Caco-2 (cell line): ENCODE measurements at regions not wholly inside any gene's neighbourhood (a gene's known extent, or its start where the extent isn't known, plus 50 kb on each side); places are given as distances from the start of the nearest gene placed in this dataset.
A peak's percentile ranks its signal among the peaks of the same experiment; 100 is the strongest.

Experiments used
- BruUV-seq: library from RNA; stranded (reverse); fragments of 400-500 nt; replicated peaks from 2 replicates; lab custom pipeline; 2021; lab: Mats Ljungman, UMichigan
- CTCF ChIA-PET: fragments of 300-600 bp; sonication (Branson Sonifier 250); formaldehyde crosslinking; loops from one replicate; lab custom pipeline; 2022; ENCODE audit warnings: antibody characterized with exemption; lab: Charles Lee
- POLR2A ChIA-PET: fragments of 300-600 bp; sonication (Branson Sonifier 250); formaldehyde crosslinking; loops from one replicate; lab custom pipeline; 2022; ENCODE audit warnings: antibody characterized with exemption; lab: Charles Lee
- DNase-seq, 2 experiments: peaks; one replicate each; pipeline versions ENCODE4 v3.0.0 to v3.0.0-alpha.2; 2020 to 2022
- H3K27me3 ChIP-seq: replicated peaks from 2 replicates; pipeline ENCODE4 v1.6.0; 2011; ENCODE audit warnings: low read length; ENCODE audit not compliant: control insufficient read depth, insufficient read depth
- H3K36me3 ChIP-seq: 2 replicates; pipeline ENCODE4 v1.5.1; 2011; ENCODE audit warnings: low read length; ENCODE audit not compliant: control insufficient read depth, insufficient read depth
- H3K4me1 ChIP-seq: fragments of 250-450 bp; sonication (Bioruptor Pico); 2 replicates; pipeline ENCODE4 v1.5.1; 2020; ENCODE audit warnings: mild to moderate bottlenecking
- H3K4me3 ChIP-seq: 2 replicates; pipeline ENCODE4 v1.5.1; 2011; ENCODE audit warnings: low read depth, mild to moderate bottlenecking, control low read depth, low read length
- H3K9me3 ChIP-seq: fragments of 250-450 bp; sonication (Bioruptor Pico); 2 replicates; pipeline ENCODE4 v1.5.1; 2020; ENCODE audit warnings: mild to moderate bottlenecking, moderate library complexity
- H3K27ac Mint-ChIP-seq: one replicate; pipeline ENCODE4 v1.8.0; 2022; ENCODE audit warnings: mixed read lengths; ENCODE audit not compliant: unreplicated experiment
- H3K27me3 Mint-ChIP-seq: one replicate; pipeline ENCODE4 v1.8.0; 2022; ENCODE audit warnings: mixed read lengths; ENCODE audit not compliant: insufficient read depth, unreplicated experiment
- H3K36me3 Mint-ChIP-seq: one replicate; pipeline ENCODE4 v1.8.0; 2022; ENCODE audit warnings: mild to moderate bottlenecking, mixed read lengths; ENCODE audit not compliant: insufficient read depth, unreplicated experiment
- H3K4me1 Mint-ChIP-seq: one replicate; pipeline ENCODE4 v1.8.0; 2022; ENCODE audit warnings: low read depth, mixed read lengths; ENCODE audit not compliant: unreplicated experiment
- H3K4me3 Mint-ChIP-seq: one replicate; pipeline ENCODE4 v1.8.0; 2022; ENCODE audit warnings: mild to moderate bottlenecking, moderate library complexity, mixed read lengths; ENCODE audit not compliant: unreplicated experiment
- H3K9me3 Mint-ChIP-seq: one replicate; pipeline ENCODE4 v1.8.0; 2022; ENCODE audit warnings: mixed read lengths; ENCODE audit not compliant: unreplicated experiment
- intact Hi-C: fragments of 100-400 bp; cut with micrococcal nuclease; formaldehyde crosslinking; loops from one replicate; pipeline ENCODE4 v1.10.0; 2022; ENCODE audit not compliant: unreplicated experiment
- TF ChIP-seq, protein P1 (sequence below), 2 experiments: fragments of 200-600 bp in 1 of 2; IDR thresholded peaks; 1 replicate in 1 of 2; 2 replicates in 1 of 2; pipeline versions ENCODE4 v1.5.1 to v1.8.0; 2011 to 2022; ENCODE audit warnings: antibody characterized with exemption in 1 of 2, control low read depth in 1 of 2, inconsistent platforms in 1 of 2, low read depth in 1 of 2, low read length in 1 of 2, mild to moderate bottlenecking in 1 of 2, moderate library complexity in 1 of 2; ENCODE audit not compliant: insufficient read depth in 1 of 2, severe bottlenecking in 1 of 2, unreplicated experiment in 1 of 2

DNA sequence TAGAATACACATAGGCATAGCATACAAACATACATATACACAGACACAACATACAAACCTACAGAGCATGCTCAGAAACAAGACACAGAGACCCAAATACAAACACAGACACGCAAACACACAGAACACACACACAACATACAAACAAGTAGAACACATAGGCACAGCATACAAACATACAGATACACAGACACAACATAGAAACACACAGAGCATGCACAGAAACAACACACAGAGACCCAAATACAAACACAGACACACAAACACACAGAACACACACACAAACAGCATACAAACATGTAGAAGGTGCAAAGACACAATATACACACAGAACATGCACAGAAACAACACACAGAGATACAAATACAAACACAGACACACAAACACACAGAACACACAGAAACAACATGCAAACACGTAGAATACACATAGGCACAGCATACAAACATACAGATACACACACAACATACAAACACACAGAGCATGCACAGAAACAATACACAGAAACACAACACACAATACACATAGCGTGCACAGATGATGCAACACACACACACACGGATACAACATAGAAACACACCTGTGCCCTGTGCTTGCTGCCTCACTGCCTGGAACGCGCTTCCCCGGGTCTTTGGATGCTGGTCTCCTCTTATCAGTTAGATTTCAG is 469.0 kb upstream of the CDH4 start:
- TF ChIP-seq, protein P1, sequence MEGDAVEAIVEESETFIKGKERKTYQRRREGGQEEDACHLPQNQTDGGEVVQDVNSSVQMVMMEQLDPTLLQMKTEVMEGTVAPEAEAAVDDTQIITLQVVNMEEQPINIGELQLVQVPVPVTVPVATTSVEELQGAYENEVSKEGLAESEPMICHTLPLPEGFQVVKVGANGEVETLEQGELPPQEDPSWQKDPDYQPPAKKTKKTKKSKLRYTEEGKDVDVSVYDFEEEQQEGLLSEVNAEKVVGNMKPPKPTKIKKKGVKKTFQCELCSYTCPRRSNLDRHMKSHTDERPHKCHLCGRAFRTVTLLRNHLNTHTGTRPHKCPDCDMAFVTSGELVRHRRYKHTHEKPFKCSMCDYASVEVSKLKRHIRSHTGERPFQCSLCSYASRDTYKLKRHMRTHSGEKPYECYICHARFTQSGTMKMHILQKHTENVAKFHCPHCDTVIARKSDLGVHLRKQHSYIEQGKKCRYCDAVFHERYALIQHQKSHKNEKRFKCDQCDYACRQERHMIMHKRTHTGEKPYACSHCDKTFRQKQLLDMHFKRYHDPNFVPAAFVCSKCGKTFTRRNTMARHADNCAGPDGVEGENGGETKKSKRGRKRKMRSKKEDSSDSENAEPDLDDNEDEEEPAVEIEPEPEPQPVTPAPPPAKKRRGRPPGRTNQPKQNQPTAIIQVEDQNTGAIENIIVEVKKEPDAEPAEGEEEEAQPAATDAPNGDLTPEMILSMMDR (IDR thresholded peaks at IDR 0.05; ENCODE audit: insufficient read depth in 1 of 2, low read depth in 1 of 2, low read length in 1 of 2, severe bottlenecking in 1 of 2, unreplicated experiment in 1 of 2): no peak
- POLR2A ChIA-PET: no interaction called here
- H3K9me3 ChIP-seq: no peaks in the 10 kb centered on the region
- no peaks in the 10 kb centered on the region for H3K36me3 ChIP-seq
- DNase-seq: peak in 1 of 2 experiments; percentile 2
- BruUV-seq: no TSS peak
- H3K4me3 ChIP-seq: no peak overlapping the region
- no peak overlapping the region for H3K27ac Mint-ChIP-seq
- H3K4me3 Mint-ChIP-seq: no peak overlapping the region
- CTCF ChIA-PET: no interaction called here
- peaks cover 11% of the 10 kb centered on the region for H3K27me3 Mint-ChIP-seq
- no peaks in the 10 kb centered on the region for H3K9me3 Mint-ChIP-seq
- intact Hi-C loops: no loop called here
- H3K4me1 ChIP-seq: no peaks in the 10 kb centered on the region
- H3K27me3 ChIP-seq: no peaks in the 10 kb centered on the region
- no peaks in the 10 kb centered on the region for H3K36me3 Mint-ChIP-seq
- H3K4me1 Mint-ChIP-seq: no peaks in the 10 kb centered on the region

GRCh38 chr20:60785301-60785700 is 466.8 kb upstream of the CDH4 start:
- ChIA-PET CTCF (interaction anchor here (0.6 kb wide), 1 partner anchor 794 kb away, joined by 7 read pairs; no protein-coding TSS in a partner anchor), POLR2A (no interaction called here)
- Histone ChIP-seq H3K4me3 (no peak overlapping the region), H3K4me1 (no peaks in the 10 kb centered on the region), H3K9me3 (no peaks in the 10 kb centered on the region), H3K27me3 (no peaks in the 10 kb centered on the region), H3K36me3 (no peaks in the 10 kb centered on the region)
- TF ChIP-seq, protein P1 (IDR thresholded peaks at IDR 0.05; ENCODE audit: insufficient read depth in 1 of 2, low read depth in 1 of 2, low read length in 1 of 2, severe bottlenecking in 1 of 2, unreplicated experiment in 1 of 2): no peak
- Mint-ChIP-seq H3K9me3 (no peaks in the 10 kb centered on the region), H3K4me3 (no peak overlapping the region), H3K27me3 (peaks cover 15% of the 10 kb centered on the region), H3K27ac (no peak overlapping the region), H3K4me1 (no peaks in the 10 kb centered on the region), H3K36me3 (no peaks in the 10 kb centered on the region)
- DNase-seq: no peak
- no TSS peak for BruUV-seq
- intact Hi-C loops: no loop called here

DNA sequence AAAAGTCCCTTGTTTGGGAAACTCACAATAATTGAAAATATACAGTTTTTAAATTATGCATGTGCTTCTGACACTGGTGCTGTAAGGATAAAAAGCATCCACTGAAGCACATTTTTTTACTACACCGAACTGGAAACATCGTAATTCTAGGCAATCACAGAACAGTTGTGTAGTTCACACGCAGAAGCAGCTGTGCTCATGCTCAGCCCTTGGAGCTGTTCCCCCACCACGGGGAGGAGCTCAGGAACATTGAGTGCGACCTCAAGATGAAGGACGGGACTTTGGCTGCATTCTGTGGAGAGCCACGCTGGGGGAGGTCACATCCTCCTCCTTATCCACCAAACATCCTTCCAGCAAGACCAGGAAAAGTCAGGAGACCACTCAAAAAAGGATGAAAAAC is 466.3 kb upstream of the CDH4 start:
- Mint-ChIP-seq H3K27me3 (peaks cover 18% of the 10 kb centered on the region), H3K36me3 (no peaks in the 10 kb centered on the region), H3K9me3 (no peaks in the 10 kb centered on the region), H3K27ac (no peak overlapping the region), H3K4me3 (no peak overlapping the region), H3K4me1 (no peaks in the 10 kb centered on the region)
- H3K9me3 ChIP-seq: no peaks in the 10 kb centered on the region
- ChIA-PET POLR2A (no interaction called here), CTCF (no interaction called here)
- no peaks in the 10 kb centered on the region for H3K4me1 ChIP-seq
- TF ChIP-seq, protein P1 (IDR thresholded peaks at IDR 0.05; ENCODE audit: insufficient read depth in 1 of 2, low read depth in 1 of 2, low read length in 1 of 2, severe bottlenecking in 1 of 2, unreplicated experiment in 1 of 2): no peak
- intact Hi-C loops: no loop called here
- no peaks in the 10 kb centered on the region for H3K36me3 ChIP-seq
- peak in 1 of 2 experiments; percentile 28 for DNase-seq
- H3K27me3 ChIP-seq: no peaks in the 10 kb centered on the region
- no peak overlapping the region for H3K4me3 ChIP-seq
- no TSS peak for BruUV-seq
